Liver (tissue), 8 donors: ENCODE measurements at regions not wholly inside any gene's neighbourhood (a gene's known extent, or its start where the extent isn't known, plus 50 kb on each side); places are given as distances from the start of the nearest gene placed in this dataset.

ENCODE experiments used
- DNase-seq: peaks from one replicate; pipeline ENCODE4 v3.0.0-alpha.2; 2017; ENCODE audit warnings: low spot score
- H3K27ac ChIP-seq, 2 donors: one replicate each; pipeline ENCODE4 v1.7.0; 2013; ENCODE audit warnings: inconsistent platforms in 2 of 2, low read length in 2 of 2, control low read depth in 1 of 2, low read depth in 1 of 2, mild to moderate bottlenecking in 1 of 2
- H3K27me3 ChIP-seq, 4 donors: one replicate each; pipeline versions ENCODE4 v1.6.1 to v1.7.0; 2013; ENCODE audit warnings: low read length in 3 of 4, inconsistent platforms in 1 of 4, mild to moderate bottlenecking in 1 of 4, moderate library complexity in 1 of 4; ENCODE audit not compliant: control insufficient read depth in 4 of 4, insufficient read depth in 4 of 4
- H3K36me3 ChIP-seq, 4 donors: one replicate each; pipeline versions ENCODE4 v1.6.1 to v1.7.0; 2013; ENCODE audit warnings: low read length in 3 of 4, mild to moderate bottlenecking in 3 of 4, low read depth in 1 of 4, moderate library complexity in 1 of 4; ENCODE audit not compliant: control insufficient read depth in 4 of 4, insufficient read depth in 3 of 4
- H3K4me1 ChIP-seq, 4 donors: one replicate each; pipeline versions ENCODE4 v1.6.1 to v1.7.0; 2013; ENCODE audit warnings: low read length in 3 of 4, mild to moderate bottlenecking in 3 of 4, moderate library complexity in 1 of 4; ENCODE audit not compliant: control insufficient read depth in 4 of 4, insufficient read depth in 4 of 4
- H3K4me3 ChIP-seq, 3 donors: one replicate each; pipeline versions ENCODE4 v1.6.1 to v1.7.0; 2013; ENCODE audit warnings: low read length in 3 of 3, control low read depth in 1 of 3, low read depth in 1 of 3, mild to moderate bottlenecking in 1 of 3
- H3K9ac ChIP-seq, 2 donors: one replicate each; pipeline ENCODE4 v1.7.0; 2013; ENCODE audit warnings: low read length in 2 of 2, mild to moderate bottlenecking in 2 of 2, moderate library complexity in 2 of 2, control low read depth in 1 of 2, low read depth in 1 of 2
- H3K9me3 ChIP-seq, 4 donors: one replicate each; pipeline versions ENCODE4 v1.6.1 to v1.7.0; 2013; ENCODE audit warnings: low read length in 3 of 4; ENCODE audit not compliant: control insufficient read depth in 4 of 4
- EGR1 ChIP-seq, 2 donors: IDR thresholded peaks; 2 replicates each; pipeline ENCODE4 v1.6.1; 2016 to 2018; ENCODE audit warnings: antibody characterized with exemption in 2 of 2, low read depth in 2 of 2
- FOXA1 ChIP-seq: IDR thresholded peaks from 2 replicates; pipeline ENCODE4 v1.6.1; 2016; ENCODE audit warnings: antibody characterized with exemption
- FOXA2 ChIP-seq: IDR thresholded peaks from 2 replicates; pipeline ENCODE4 v1.6.1; 2016; ENCODE audit warnings: antibody characterized with exemption
- GABPA ChIP-seq, 2 donors: IDR thresholded peaks in 1 of 2; conservative IDR thresholded peaks in 1 of 2; 2 replicates each; pipeline ENCODE4 v1.6.1; 2016; ENCODE audit warnings: antibody characterized with exemption in 2 of 2, mild to moderate bottlenecking in 1 of 2, moderate library complexity in 1 of 2
- HNF4A ChIP-seq, 2 donors: conservative IDR thresholded peaks; 2 replicates each; pipeline ENCODE4 v1.6.1; 2016; ENCODE audit warnings: antibody characterized with exemption in 2 of 2, mild to moderate bottlenecking in 2 of 2
- HNF4G ChIP-seq: IDR thresholded peaks from 2 replicates; pipeline ENCODE4 v1.6.1; 2016; ENCODE audit warnings: antibody characterized with exemption
- JUND ChIP-seq, 2 donors: IDR thresholded peaks; 2 replicates each; pipeline ENCODE4 v1.6.1; 2016; ENCODE audit warnings: antibody characterized with exemption in 2 of 2
- NR2F2 ChIP-seq: IDR thresholded peaks from 2 replicates; pipeline ENCODE4 v1.6.1; 2016; ENCODE audit warnings: antibody characterized with exemption
- RAD21 ChIP-seq, 2 donors: IDR thresholded peaks; 2 replicates each; pipeline ENCODE4 v1.6.1; 2016; ENCODE audit warnings: antibody characterized with exemption in 2 of 2, mild to moderate bottlenecking in 2 of 2
- RXRA ChIP-seq, 2 donors: IDR thresholded peaks; 2 replicates each; pipeline ENCODE4 v1.6.1; 2017 to 2018; ENCODE audit warnings: antibody characterized with exemption in 2 of 2, mild to moderate bottlenecking in 1 of 2
- SP1 ChIP-seq: IDR thresholded peaks from 2 replicates; pipeline ENCODE4 v1.6.1; 2018; ENCODE audit warnings: antibody characterized with exemption, mild to moderate bottlenecking
- TAF1 ChIP-seq: conservative IDR thresholded peaks from 2 replicates; pipeline ENCODE4 v1.6.1; 2016; ENCODE audit warnings: antibody characterized with exemption, mild to moderate bottlenecking
- YY1 ChIP-seq: IDR thresholded peaks from 2 replicates; pipeline ENCODE4 v1.6.1; 2016; ENCODE audit warnings: antibody characterized with exemption, mild to moderate bottlenecking
- WGBS: extraction: QIAGEN DNeasy Blood & Tissue Kit; methylation state at CpG from one replicate; pipeline ENCODE4 v1.1.7; 2013; 5-methylcytosine and 5-hydroxymethylcytosine counted together
- TF ChIP-seq, protein P1 (sequence below): IDR thresholded peaks from 2 replicates; pipeline ENCODE4 v1.6.1; 2016; ENCODE audit warnings: antibody characterized with exemption
- TF ChIP-seq, protein P2 (sequence below): fragments of 150-350 bp; IDR thresholded peaks from 2 replicates; pipeline ENCODE4 v1.5.1; 2017; ENCODE audit warnings: improper control_type of control experiment, low read depth, low read length; ENCODE audit not compliant: missing input control
- TF ChIP-seq, protein P3 (sequence below): IDR thresholded peaks from 2 replicates; pipeline ENCODE4 v1.6.1; 2016; ENCODE audit warnings: antibody characterized with exemption
- TF ChIP-seq, protein P4 (sequence below): IDR thresholded peaks from 2 replicates; pipeline ENCODE4 v1.6.1; 2016; ENCODE audit warnings: antibody characterized with exemption, mild to moderate bottlenecking
- TF ChIP-seq, protein P5 (sequence below): IDR thresholded peaks from 2 replicates; pipeline ENCODE4 v1.6.1; 2016; ENCODE audit warnings: antibody characterized with exemption
- donor health status: healthy.
- donor health status: healthy.
- donor health status: healthy.
- donor health status: healthy.
- donor health status: healthy.

DNA sequence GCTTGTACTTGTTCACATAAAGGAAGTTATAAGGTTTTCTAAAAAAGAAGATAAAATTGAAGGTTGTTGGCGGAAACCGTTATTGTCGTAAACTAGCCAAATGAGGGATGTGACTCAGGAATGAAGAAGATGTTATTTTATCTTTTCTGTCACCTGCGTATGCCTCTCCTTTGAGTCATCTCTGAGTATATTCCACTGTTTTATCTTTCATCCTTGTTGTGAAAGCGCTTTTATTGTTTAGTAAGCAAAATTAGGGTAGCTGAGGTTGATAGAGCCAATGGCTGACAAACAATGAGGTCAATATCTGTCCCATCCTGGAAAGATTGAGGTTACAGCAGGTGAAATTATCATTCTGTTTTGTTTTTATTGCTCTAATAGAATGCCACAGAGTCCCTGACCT is 105.0 kb downstream of the TUSC1 start:
- H3K4me3 ChIP-seq: no peak overlapping the region
- 82% methylated on average over 5 of the region's 5 CpGs for WGBS

DNA sequence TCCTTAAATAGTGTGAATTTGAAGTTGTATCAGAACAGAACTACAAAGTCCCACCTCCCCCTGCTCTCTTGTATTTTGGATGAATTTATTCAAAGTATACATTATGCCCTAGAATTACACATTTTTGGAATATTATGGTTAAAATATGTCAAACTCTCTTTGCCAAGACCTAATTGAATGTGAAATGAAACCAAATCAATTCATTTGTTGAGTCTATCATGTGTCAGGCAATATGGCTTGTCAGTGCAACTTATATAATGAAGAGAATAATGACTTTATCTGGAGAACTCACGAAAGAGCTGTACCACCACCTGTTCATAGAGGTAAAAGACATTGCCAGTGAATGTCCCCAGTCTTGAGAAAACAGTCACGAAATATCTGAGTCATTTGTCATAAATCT is 106.8 kb downstream of the TUSC1 start:
- Histone ChIP-seq H3K4me1 (no peaks in the 10 kb centered on the region), H3K9me3 (no peaks in the 10 kb centered on the region), H3K4me3 (no peak overlapping the region), H3K9ac (no peak overlapping the region), H3K36me3 (no peaks in the 10 kb centered on the region), H3K27ac (no peak overlapping the region), H3K27me3 (peaks cover 0 to 4% (median 0%) of the 10 kb centered on the region in 4 donors)
- no peak for DNase-seq
- 47% methylated on average over 2 of the region's 2 CpGs for WGBS
- no peak for TF ChIP-seq FOXA2
- TF ChIP-seq, protein P1, sequence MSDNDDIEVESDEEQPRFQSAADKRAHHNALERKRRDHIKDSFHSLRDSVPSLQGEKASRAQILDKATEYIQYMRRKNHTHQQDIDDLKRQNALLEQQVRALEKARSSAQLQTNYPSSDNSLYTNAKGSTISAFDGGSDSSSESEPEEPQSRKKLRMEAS: no peak
- TF ChIP-seq, protein P2, sequence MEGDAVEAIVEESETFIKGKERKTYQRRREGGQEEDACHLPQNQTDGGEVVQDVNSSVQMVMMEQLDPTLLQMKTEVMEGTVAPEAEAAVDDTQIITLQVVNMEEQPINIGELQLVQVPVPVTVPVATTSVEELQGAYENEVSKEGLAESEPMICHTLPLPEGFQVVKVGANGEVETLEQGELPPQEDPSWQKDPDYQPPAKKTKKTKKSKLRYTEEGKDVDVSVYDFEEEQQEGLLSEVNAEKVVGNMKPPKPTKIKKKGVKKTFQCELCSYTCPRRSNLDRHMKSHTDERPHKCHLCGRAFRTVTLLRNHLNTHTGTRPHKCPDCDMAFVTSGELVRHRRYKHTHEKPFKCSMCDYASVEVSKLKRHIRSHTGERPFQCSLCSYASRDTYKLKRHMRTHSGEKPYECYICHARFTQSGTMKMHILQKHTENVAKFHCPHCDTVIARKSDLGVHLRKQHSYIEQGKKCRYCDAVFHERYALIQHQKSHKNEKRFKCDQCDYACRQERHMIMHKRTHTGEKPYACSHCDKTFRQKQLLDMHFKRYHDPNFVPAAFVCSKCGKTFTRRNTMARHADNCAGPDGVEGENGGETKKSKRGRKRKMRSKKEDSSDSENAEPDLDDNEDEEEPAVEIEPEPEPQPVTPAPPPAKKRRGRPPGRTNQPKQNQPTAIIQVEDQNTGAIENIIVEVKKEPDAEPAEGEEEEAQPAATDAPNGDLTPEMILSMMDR: no peak
- no peak for TF ChIP-seq EGR1 (IDR thresholded peaks at IDR 0.05; ENCODE audit: low read depth in 2 of 2)
- TF ChIP-seq YY1: no peak
- no peak for TF ChIP-seq HNF4A (conservative IDR thresholded peaks at IDR 0.05)
- no peak for TF ChIP-seq JUND (IDR thresholded peaks at IDR 0.05)
- TF ChIP-seq, protein P3, sequence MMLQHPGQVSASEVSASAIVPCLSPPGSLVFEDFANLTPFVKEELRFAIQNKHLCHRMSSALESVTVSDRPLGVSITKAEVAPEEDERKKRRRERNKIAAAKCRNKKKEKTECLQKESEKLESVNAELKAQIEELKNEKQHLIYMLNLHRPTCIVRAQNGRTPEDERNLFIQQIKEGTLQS: no peak
- TF ChIP-seq HNF4G: no peak
- no peak for TF ChIP-seq GABPA (IDR thresholded peaks at IDR 0.05 in 1 of 2, conservative IDR thresholded peaks at IDR 0.05 in 1 of 2)
- no peak for TF ChIP-seq FOXA1
- TF ChIP-seq SP1: no peak
- TF ChIP-seq, protein P4, sequence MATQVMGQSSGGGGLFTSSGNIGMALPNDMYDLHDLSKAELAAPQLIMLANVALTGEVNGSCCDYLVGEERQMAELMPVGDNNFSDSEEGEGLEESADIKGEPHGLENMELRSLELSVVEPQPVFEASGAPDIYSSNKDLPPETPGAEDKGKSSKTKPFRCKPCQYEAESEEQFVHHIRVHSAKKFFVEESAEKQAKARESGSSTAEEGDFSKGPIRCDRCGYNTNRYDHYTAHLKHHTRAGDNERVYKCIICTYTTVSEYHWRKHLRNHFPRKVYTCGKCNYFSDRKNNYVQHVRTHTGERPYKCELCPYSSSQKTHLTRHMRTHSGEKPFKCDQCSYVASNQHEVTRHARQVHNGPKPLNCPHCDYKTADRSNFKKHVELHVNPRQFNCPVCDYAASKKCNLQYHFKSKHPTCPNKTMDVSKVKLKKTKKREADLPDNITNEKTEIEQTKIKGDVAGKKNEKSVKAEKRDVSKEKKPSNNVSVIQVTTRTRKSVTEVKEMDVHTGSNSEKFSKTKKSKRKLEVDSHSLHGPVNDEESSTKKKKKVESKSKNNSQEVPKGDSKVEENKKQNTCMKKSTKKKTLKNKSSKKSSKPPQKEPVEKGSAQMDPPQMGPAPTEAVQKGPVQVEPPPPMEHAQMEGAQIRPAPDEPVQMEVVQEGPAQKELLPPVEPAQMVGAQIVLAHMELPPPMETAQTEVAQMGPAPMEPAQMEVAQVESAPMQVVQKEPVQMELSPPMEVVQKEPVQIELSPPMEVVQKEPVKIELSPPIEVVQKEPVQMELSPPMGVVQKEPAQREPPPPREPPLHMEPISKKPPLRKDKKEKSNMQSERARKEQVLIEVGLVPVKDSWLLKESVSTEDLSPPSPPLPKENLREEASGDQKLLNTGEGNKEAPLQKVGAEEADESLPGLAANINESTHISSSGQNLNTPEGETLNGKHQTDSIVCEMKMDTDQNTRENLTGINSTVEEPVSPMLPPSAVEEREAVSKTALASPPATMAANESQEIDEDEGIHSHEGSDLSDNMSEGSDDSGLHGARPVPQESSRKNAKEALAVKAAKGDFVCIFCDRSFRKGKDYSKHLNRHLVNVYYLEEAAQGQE: no peak
- TF ChIP-seq NR2F2: no peak
- no peak for TF ChIP-seq RXRA (IDR thresholded peaks at IDR 0.05)
- no peak for TF ChIP-seq RAD21 (IDR thresholded peaks at IDR 0.05)
- TF ChIP-seq TAF1: no peak
- TF ChIP-seq, protein P5, sequence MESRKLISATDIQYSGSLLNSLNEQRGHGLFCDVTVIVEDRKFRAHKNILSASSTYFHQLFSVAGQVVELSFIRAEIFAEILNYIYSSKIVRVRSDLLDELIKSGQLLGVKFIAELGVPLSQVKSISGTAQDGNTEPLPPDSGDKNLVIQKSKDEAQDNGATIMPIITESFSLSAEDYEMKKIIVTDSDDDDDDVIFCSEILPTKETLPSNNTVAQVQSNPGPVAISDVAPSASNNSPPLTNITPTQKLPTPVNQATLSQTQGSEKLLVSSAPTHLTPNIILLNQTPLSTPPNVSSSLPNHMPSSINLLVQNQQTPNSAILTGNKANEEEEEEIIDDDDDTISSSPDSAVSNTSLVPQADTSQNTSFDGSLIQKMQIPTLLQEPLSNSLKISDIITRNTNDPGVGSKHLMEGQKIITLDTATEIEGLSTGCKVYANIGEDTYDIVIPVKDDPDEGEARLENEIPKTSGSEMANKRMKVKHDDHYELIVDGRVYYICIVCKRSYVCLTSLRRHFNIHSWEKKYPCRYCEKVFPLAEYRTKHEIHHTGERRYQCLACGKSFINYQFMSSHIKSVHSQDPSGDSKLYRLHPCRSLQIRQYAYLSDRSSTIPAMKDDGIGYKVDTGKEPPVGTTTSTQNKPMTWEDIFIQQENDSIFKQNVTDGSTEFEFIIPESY: no peak

More for the DNA sequence above, 105.0 kb downstream of the TUSC1 start:
- Histone ChIP-seq H3K36me3 (no peaks in the 10 kb centered on the region), H3K27me3 (peaks cover 0 to 4% (median 0%) of the 10 kb centered on the region in 4 donors), H3K4me1 (no peaks in the 10 kb centered on the region), H3K27ac (no peak overlapping the region), H3K9me3 (no peaks in the 10 kb centered on the region), H3K9ac (no peak overlapping the region)
- no peak for DNase-seq
- no peak for TF ChIP-seq EGR1 (IDR thresholded peaks at IDR 0.05; ENCODE audit: low read depth in 2 of 2)
- TF ChIP-seq, protein P2: no peak
- TF ChIP-seq, protein P3: no peak
